HG03457 (cell line): ENCODE measurements at regions not wholly inside any gene's neighbourhood (a gene's known extent, or its start where the extent isn't known, plus 50 kb on each side); places are given as distances from the start of the nearest gene placed in this dataset.
"Not testable (repeated sequence)": the region's sequence is repeated elsewhere in the genome, so short reads cannot be mapped to it uniquely, and the experiment has no call there.

Experiments used
- ATAC-seq: cut with Tn5 transposase; IDR thresholded peaks from one replicate; pipeline ENCODE4 v1.9.1; 2021; ENCODE audit warnings: moderate number of reproducible peaks; ENCODE audit not compliant: unreplicated experiment

DNA sequence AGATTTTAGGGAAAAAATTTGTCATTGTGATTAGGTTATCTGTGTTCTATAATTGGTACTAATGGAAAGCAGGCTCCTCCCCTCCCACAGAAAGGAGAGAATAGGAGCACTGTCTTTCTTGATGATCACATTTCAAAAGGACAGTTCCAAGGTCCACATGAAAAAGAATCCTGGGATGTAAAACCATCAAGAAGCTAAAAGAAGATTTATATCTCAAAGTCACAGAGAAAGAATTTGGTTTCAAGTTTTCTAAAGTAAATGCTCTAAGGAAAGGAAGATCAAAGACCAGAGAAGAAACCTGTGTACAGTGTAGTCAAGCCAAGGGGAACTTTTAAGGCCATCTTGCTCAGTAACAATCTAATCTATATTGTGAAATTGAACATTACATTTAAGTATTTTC, 652.7 kb upstream of the HS3ST5 start:
- no peak for ATAC-seq

DNA sequence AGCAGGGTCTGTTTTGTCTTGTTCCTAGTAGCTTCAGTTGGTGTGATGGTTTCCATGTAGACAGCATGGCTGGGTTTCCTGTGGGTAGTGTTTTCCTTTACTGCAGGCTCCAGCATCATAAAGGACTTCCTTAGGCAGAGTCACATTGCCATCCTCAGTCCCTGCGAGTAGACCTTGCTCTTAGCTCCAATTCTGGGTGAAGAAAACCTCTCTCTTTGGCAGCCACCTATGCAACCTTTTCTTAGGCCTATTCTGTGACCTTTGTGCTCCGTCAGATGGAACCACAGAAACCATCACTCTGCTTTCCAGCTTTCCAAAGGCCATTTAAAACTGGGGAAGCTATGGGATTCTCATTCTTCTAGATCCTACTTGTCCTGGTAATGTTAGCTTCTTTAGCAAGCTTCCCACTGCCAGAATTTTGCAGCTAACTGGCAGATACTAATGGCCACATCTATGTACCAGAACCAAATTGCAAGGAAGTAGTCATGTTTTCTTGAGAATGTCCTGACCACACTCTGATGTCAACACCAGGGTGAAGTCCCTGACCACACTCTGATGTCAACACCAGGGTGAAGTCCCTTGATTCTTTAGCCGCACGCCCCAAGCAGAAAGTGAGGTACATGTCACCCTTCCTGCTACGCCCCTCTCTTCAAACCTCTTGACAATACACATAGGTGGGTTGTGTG, 646.6 kb upstream of the HS3ST5 start:
- peak; percentile 98 for ATAC-seq

DNA sequence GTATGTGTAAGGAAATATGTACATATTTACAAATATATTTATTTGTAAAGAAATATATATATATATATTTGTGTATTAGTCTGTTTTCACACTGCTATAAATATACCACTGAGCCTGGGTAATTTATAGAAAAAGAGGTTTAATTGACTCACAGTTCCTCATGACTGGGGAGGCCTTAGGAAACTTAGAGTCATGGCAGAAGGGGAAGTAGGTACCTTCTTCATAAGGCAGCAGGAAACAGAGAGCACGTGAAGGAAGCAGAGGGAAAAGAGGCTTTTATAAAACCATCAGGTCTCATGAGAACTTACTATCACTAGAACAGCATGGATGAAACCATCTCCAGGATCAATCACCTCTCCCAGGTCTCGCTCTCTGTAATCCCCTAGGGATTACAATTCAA, 644.5 kb upstream of the HS3ST5 start:
- no peak for ATAC-seq

DNA sequence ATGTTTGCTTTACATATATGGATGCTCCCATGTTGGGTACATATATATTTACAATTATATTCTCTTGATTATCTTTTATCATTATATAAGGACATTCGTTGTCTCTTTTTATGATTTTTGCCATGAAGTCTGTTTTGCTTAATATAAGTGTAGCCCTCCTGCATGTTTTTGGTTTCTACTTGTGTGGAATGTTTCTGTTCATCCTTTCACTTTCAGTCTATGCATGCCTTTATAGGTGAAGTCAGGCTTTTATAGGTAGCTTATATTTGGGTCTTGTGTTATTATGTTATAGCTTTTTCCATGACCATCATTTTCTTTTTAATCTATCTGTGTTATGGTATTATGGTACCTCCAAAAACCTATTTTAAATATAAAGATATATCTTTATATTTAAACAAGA, 612.5 kb upstream of the HS3ST5 start:
- ATAC-seq = no peak

DNA sequence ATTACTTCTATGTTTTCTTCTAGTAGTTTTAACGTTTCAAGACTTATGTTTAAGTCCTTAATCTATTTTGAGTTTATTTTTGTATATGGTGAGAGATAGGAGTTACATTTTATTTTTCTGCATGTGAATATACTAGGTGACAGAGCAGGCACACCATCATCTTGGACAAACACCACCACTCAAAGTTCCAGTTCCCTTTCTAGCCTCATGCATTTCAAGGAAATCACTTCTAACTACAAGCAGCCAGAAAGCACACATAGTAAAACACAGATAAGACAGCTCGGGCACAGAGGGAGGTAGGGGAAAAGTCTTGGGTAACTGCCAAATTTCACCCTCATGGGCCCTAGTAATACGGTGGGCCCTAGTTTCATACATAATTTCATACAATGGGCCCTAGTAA, 609.4 kb upstream of the HS3ST5 start:
- ATAC-seq = no peak

DNA sequence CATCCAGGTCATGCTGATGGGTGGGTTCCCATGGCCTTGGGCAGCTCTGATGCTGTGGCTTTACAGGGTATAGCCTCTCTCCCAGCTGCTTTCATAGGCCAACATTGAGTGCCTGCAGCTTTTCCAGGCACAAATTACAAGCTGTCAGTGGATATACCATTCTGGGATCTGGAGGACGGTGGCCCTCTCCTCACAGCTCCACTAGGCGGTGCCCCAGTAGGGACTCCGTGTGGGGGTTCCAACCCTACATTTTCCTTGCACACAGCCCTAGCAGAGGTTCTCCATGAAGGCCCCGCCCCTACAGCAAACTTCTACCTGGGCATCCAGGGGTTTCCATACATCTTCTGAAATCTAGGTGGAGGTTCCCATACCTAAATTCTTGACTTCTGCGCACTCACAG, 602.6 kb upstream of the HS3ST5 start:
- ATAC-seq = no peak

DNA sequence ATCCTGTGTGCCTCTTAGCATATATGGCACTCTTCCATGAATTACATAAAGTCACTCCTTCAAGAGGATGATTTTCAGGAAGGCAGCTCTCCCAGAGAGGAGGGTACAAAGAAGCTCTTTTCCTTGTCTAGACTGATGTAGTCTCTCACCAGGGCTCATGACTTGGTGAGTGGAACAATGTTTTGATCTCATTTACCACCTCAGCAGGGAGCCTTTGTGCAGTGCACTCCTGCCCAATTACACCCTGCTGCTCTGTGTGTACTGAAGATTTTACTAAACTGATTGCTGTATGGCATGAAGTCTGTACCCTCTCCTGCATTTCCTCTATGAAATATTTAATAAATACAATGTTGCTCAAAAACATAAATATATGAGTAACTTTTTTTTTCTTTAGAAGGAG, 598.3 kb upstream of the HS3ST5 start:
- no peak for ATAC-seq

DNA sequence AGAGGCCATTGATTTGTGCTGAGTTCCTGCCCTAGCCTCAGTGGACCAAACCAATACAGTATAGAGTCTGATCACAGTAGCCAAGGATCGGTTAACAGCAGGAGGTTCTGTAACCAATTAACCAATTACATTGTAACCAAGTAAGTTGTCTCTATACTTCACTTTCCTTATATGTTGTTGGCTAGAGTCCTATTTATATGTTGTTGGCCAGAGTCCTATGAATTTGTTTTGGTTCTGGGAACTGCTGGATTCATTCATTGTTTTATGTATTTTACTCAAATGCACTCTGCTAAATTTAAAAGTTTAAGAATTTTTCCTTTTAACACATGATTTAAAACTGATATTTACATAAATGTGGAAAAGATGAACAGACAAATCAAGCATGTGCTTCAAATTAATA, 597.4 kb upstream of the HS3ST5 start:
- no peak for ATAC-seq

DNA sequence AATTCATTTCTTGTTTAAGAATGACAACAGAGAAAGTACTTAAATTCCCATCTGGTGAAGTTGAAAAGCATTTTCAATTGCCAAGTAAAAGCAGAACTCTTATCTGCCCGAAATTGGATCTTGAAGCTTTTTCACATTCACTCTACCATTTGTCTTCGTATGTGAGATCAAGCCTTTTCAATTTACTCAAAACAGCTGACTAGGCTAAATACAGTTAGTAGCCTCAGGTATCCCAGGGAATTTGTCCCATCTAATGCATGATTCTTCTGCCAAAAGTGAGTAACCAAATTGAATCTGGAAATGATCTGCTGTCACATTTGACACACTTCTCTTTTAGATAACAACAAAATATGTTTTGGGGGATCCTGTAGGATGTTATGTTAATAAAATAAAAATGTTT, 596.8 kb upstream of the HS3ST5 start:
- no peak for ATAC-seq

DNA sequence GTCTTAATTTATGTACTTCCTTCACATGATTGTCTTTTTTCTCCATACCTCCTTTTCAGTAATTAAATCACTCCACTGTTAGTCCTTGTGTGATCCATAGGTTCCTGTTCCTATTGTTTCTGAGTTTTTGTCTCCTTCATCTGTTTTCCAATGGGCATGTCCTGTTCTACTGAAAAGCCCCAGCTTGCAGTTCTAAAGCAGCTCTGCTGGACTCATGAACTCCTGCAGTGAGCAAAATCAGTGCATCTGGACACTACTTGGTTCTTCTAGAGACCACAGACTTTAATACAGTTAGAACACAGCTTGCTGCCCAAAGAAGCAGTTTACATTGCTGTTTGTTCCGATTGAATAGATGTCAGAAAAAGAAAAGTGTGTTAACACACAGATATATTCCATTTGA, 593.3 kb upstream of the HS3ST5 start:
- no peak for ATAC-seq

DNA sequence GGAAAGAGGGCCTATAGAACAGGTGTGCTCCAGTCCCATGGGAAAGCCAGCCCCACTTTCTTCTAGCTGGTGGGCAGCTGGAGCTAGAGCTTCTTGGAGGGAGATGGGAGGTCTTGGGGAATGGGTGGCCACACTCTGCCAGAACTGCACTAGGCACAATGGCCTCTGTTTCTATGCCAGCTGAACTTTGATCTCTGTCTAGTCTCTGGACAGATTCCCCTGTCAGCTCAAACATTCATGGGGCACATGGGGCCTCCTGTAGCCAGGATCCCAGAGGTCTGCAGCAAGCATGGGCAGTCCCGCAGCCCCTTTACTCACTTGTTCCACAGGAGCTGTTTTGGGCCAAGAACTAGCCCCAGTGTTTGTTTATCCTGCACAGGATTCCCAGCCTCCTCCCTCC, 591.3 kb upstream of the HS3ST5 start:
- no peak for ATAC-seq

DNA sequence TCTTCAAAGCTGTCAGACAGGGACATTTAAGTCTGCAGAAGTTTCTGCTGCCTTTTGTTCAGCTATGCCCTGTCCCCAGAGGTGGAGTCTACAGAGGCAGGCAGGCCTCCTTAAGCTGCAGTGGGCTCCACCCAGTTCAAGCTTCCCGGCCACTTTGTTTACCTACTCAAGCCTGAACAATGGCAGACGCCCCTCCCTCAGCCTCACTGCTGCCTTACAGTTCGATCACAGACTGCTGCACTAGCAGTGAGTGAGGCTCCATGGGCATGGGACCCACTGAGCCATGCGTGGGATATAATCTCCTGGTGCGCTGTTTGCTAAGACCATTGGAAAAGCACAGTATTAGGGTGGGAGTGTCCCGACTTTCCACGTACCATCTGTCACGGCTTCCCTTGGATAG, 585.9 kb upstream of the HS3ST5 start:
- not testable (repeated sequence) for ATAC-seq

DNA sequence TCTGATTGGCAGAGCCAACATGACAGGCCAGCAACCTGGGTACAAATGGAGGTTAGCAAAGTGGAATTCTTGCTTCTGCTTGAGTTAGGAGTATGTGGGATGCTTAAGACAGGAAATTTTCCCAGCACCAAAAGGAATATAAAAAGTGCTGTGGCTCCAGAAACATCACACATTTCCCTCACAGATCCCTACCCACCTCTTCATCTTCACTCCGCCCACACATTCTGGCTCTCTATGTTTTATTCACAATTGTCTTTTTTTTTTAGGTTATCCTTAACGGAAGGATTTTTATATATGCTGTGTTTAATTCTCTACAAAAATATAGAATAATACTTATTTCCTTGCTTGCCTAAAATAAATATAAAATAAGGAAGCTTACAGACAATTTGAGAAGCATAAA, 563.3 kb upstream of the HS3ST5 start:
- ATAC-seq = no peak

DNA sequence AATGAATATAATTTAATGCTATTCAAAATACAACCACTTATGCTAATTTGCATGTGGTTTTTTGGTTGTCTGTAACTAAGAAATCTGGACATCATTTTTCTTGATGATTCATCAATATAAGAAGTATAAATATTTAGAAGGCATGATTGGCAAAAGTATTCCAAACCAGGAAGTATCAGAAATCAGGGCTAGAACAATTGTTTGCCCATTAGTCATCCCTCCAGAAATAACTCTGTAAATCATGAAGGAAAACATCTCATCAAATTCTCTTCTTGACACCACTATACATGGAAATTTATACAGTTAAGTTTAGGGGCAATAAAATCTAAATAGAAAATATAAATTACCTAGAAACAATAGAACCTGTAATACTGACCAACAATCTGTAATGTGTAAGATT, 554.7 kb upstream of the HS3ST5 start:
- ATAC-seq = no peak

DNA sequence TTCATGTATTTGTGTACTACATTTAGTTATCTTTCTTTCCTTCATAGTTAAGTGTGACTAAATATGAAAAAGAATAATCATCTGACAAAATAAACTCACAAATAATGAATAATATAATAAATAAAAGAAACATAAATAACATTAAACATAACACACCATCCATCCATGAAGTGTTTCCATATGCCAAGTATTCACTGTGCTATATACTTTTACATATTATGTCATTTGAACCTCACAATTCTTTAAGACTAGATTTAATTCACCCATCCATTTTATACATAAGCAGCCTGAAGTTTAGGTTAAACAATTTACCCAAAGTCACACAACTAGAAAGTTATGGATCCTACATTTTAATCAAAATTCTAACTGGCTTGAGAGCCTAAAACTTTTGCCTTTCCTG, 549.4 kb upstream of the HS3ST5 start:
- ATAC-seq = no peak

DNA sequence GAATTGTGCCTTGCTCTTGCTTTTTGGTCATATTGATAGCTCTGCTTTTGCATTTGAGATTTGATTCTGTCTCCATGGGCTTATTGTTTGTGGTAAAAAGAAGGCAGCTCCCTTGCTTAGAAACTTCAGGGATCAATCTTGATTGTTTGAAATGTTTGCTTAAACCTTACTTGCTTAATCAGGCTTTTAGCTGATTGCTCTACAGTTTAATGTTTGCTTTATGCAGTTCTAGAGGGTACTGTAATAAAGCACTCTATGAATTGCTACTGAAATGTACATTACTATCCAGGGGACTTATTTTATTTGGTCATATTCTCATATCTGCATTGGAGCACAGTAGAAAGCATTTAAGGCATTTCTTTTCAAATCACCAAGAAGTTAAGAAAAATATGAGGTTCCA, 545.4 kb upstream of the HS3ST5 start:
- no peak for ATAC-seq

DNA sequence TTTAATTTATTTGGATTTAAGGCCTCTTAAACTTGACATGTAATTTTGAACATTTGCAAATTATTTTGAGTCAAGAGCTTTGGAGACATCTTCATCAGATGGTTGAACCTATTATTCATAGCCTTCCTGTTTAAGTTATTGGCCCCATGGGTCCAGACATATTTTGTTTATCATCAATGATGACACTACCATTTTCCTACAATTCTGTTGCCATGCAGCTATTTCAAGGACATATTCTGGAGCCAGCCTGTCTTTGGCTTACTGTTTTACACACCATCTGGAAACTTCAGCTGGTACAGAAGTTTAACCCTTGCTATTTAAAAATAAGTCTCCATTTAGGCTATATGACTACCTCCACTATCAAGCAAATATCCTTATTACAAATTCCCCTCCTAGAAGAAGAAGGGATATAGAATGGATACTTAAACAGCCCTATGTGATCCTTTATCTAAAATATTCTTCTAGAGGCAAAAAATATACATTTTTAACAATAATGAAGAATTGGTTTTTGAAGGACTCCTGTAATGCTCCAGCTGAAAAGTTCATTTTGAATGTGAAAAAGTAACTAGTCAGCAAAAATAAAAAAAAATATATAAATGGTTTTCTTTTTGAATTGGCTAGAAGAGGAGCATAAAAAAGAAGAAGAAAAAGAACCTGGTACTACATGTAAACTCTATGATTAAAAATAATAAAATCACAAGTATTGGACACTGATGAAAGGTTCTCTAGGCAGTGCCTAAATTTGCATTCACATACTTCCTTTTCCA, 544.0 kb upstream of the HS3ST5 start:
- no peak for ATAC-seq

DNA sequence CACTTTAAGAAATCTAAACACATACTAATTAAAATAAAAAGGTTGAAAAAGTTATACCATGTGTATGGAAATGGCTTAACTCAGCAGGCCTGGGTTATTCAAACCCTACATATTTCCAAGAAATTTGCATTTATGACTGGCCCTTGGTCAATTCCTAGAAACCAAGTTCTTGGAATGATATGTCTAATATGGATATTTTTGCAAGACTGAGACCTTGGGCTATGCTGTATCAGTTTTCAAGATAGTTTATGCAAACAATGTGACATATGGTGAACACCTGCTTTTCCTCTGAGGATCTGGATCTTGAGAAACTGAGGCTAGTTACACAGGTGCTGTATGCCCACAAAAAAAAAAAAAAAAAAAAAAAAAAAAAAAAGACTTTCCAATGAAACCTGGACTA, 536.9 kb upstream of the HS3ST5 start:
- no peak for ATAC-seq

DNA sequence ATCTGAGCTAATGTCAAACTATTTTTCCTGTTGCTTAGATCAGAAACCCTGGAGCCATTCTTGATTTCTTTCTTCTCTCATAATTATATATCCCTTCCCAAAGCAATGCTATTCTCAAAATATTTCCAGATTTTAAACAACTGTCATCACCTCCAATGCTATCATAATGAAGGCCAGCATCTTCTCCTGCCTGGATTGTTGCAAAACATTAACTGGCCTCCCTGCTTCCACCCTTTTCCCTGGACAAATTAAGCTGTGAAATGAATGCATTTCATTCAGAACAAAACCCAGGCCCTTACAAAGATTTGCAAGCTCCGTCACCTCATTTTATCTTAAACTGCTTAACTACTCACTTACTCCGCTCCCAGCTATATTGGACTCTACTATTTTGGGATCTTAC, 535.3 kb upstream of the HS3ST5 start:
- no peak for ATAC-seq

DNA sequence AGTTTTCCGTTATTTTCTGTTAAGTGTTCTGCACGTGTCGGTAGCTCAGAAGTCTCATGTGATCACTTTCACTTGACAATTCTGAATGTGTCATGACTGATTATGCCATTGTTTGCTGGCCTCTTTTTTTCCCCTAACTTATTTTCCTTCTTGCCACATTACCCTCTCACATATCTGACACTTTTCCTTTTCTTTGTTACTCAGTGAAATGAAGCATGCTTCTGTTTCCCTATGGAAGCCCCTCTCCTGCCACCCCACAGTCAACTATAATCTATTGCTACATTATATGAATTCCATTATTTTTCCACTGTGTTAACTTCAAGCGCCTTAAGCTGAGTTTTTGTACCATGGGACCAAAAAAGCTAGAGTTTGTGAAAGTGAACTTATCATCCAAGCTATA, 531.6 kb upstream of the HS3ST5 start:
- ATAC-seq = no peak

DNA sequence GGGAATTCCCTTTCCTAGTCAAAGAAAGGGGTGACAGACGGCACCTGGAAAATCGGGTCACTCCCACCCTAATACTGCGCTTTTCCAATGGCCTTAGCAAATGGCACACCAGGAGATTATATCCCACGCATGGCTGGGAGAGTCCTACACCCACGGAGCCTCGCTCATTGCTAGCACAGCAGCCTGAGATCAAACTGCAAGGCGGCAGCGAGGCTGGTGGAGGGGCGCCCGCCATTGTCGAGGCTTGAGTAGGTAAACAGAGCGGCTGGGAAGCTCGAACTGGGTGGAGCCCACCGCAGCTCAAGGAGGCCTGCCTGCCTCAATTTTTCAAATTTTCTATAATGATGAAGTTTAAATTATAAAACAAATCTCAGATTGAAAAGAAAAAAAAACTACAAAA, 522.7 kb upstream of the HS3ST5 start:
- not testable (repeated sequence) for ATAC-seq

DNA sequence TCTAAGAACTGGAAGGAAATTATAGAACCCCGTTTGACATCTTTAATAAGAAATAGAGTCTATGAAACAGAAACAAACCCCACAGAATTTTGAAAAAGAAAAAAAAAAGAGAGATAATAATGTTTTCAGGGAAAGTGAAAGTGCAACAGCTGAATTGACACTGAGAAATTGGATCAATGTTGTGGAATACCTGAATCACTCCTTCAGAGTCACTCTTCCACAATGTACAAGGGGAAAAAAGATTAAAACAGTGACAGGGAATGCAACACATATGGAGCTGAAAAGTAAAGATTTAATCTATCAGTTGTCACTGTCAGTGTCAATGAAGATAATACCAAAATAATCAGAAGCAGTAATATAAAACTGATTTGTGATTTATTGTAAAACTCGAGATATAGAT, 520.8 kb upstream of the HS3ST5 start:
- no peak for ATAC-seq

DNA sequence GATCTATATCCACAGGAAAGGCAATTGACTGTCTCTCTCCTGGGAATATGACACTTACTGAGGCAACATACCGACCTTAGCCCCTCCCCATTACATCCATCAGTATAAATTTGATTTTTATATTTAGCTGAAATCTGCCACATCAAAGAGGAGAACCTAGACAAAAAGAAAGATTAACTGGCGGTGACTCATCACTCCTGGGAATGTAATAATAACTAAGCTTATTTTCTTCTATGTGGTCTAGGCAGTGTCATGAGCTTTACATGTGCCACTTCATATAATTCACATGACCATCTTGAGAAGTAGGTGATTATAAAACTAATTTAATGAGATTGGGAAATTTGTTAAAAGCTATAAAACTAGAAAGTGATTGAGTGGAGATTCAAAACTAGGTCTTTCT, 520.0 kb upstream of the HS3ST5 start:
- ATAC-seq = no peak
